HG02943 (cell line): ENCODE measurements at regions not wholly inside any gene's neighbourhood (a gene's known extent, or its start where the extent isn't known, plus 50 kb on each side); places are given as distances from the start of the nearest gene placed in this dataset.
A peak's percentile ranks its signal among the peaks of the same experiment; 100 is the strongest.
"Not testable (repeated sequence)": the region's sequence is repeated elsewhere in the genome, so short reads cannot be mapped to it uniquely, and the experiment has no call there.

Experiments
- ATAC-seq: cut with Tn5 transposase; IDR thresholded peaks from one replicate; pipeline ENCODE4 v1.9.1; 2021; ENCODE audit warnings: mild to moderate bottlenecking, low read depth, moderate library complexity; ENCODE audit not compliant: unreplicated experiment

GRCh38 chr12:34219046-34219770 is 196.9 kb downstream of the ALG10 start:
- ATAC-seq, result peak; percentile 28

GRCh38 chr12:34220079-34220478 is 197.8 kb downstream of the ALG10 start:
- not testable (repeated sequence) for ATAC-seq

- no peak for ATAC-seq
Observed at GRCh38 chr12:34223640-34224039, 201.3 kb downstream of the ALG10 start.

GRCh38 chr12:34226044-34226443 is 203.7 kb downstream of the ALG10 start:
- ATAC-seq, result not testable (repeated sequence)

- not testable (repeated sequence) for ATAC-seq
Observed at GRCh38 chr12:34228046-34228445, 205.8 kb downstream of the ALG10 start.

- not testable (repeated sequence) for ATAC-seq
Observed at GRCh38 chr12:34229033-34229432, 206.7 kb downstream of the ALG10 start.

- no peak for ATAC-seq
Observed at GRCh38 chr12:34233618-34234017, 211.3 kb downstream of the ALG10 start.

GRCh38 chr12:34236073-34236472 is 213.8 kb downstream of the ALG10 start:
- ATAC-seq, result no peak

GRCh38 chr12:34244608-34245007 is 222.3 kb downstream of the ALG10 start:
- no peak for ATAC-seq

- ATAC-seq, result no peak
Observed at GRCh38 chr12:34249271-34249670, 227.0 kb downstream of the ALG10 start.

- ATAC-seq, result not testable (repeated sequence)
Observed at GRCh38 chr12:34251879-34252278, 229.6 kb downstream of the ALG10 start.

- ATAC-seq, result no peak
Observed at GRCh38 chr12:34253674-34254073, 231.4 kb downstream of the ALG10 start.

GRCh38 chr12:34257093-34257492 is 234.8 kb downstream of the ALG10 start:
- ATAC-seq, result no peak

GRCh38 chr12:34262140-34262539 is 239.8 kb downstream of the ALG10 start:
- ATAC-seq, result not testable (repeated sequence)

GRCh38 chr12:34264110-34264509 is 241.8 kb downstream of the ALG10 start:
- ATAC-seq, result no peak

GRCh38 chr12:34273703-34274102 is 251.4 kb downstream of the ALG10 start:
- ATAC-seq, result not testable (repeated sequence)

GRCh38 chr12:34275129-34275528 is 252.8 kb downstream of the ALG10 start:
- ATAC-seq, result no peak

- no peak for ATAC-seq
Observed at GRCh38 chr12:34286483-34286882, 264.2 kb downstream of the ALG10 start.

- no peak for ATAC-seq
Observed at GRCh38 chr12:34286934-34287333, 264.6 kb downstream of the ALG10 start.

GRCh38 chr12:34287437-34287836 is 265.1 kb downstream of the ALG10 start:
- ATAC-seq, result no peak

- ATAC-seq, result no peak
Observed at GRCh38 chr12:34287986-34288962, 266.0 kb downstream of the ALG10 start.
